ENCODE measurements at regions not wholly inside any gene's neighbourhood (a gene's known extent, or its start where the extent isn't known, plus 50 kb on each side); places are given as distances from the start of the nearest gene placed in this dataset.

GRCh38 chr12:30169839-30170591 is 386.3 kb upstream of the TMTC1 start:
- BruUV-seq (replicated peaks) = no TSS peak
- no peak overlapping the region for H2AK5ac ChIP-seq (ENCODE audit: low read depth, low read length)
- H4K20me1 ChIP-seq (ENCODE audit: insufficient read depth, low read length) = no peaks in the 10 kb centered on the region
- dilution Hi-C loops (cut with HindIII; ENCODE audit: low sequenced_read_pairs, unreplicated experiment) = no loop called here
- no peak overlapping the region for H2BK20ac ChIP-seq (ENCODE audit: low read depth, low read length)
- in situ Hi-C loops (cut with MboI; ENCODE audit: low sequenced_read_pairs) = no loop called here
- POLR2A ChIA-PET (ENCODE audit: unreplicated experiment) = no interaction called here
- H3K9me3 ChIP-seq (ENCODE audit: control insufficient read depth, insufficient read depth, low read length) = no peaks in the 10 kb centered on the region
- 21% methylated on average over 13 of the region's 58 CpGs; no CpG with 5 or more reads in 1 of the 2 experiments for WGBS, 2 experiments (ENCODE audit: extremely low coverage in 2 of 2, insufficient read length in 1 of 2)
- no peaks in the 10 kb centered on the region for H3K4me1 ChIP-seq (ENCODE audit: control insufficient read depth, insufficient read depth, low read length)
- no peak overlapping the region for H3K4ac ChIP-seq (ENCODE audit: low read depth, low read length)
- H3K4me3 ChIP-seq (ENCODE audit: insufficient read depth, low read depth, low read length) = no peak overlapping the region
- H3K27ac ChIP-seq (ENCODE audit: insufficient read depth, low read length) = no peak overlapping the region
- H3K18ac ChIP-seq (ENCODE audit: low read depth, low read length) = no peak overlapping the region
- DNase-seq = no peak
- CTCF ChIA-PET = no interaction called here
- no peak overlapping the region for H4K8ac ChIP-seq (ENCODE audit: low read depth in 2 of 2, low read length in 2 of 2)
- H3K23ac ChIP-seq (ENCODE audit: low read depth, low read length) = no peak overlapping the region
- H2BK120ac ChIP-seq (ENCODE audit: low read depth, low read length) = no peak overlapping the region
- TF ChIP-seq POLR2A (IDR thresholded peaks at IDR 0.05; ENCODE audit: low read depth, low read length) = no peak
- no peak for TF ChIP-seq RFX5 (IDR thresholded peaks at IDR 0.05; ENCODE audit: low read depth, low read length)
- TF ChIP-seq MXI1 (IDR thresholded peaks at IDR 0.05; ENCODE audit: borderline replicate concordance, low read depth, low read length) = no peak
- TF ChIP-seq MAFK (IDR thresholded peaks at IDR 0.05; ENCODE audit: low read depth, low read length) = no peak
- no peak overlapping the region for H2BK15ac ChIP-seq (ENCODE audit: low read depth, low read length)
- H2BK5ac ChIP-seq (ENCODE audit: low read depth, low read length, poor library complexity, severe bottlenecking) = no peak overlapping the region
- H3K9me1 ChIP-seq (ENCODE audit: insufficient read depth, low read length) = no peaks in the 10 kb centered on the region
- H4K91ac ChIP-seq (ENCODE audit: insufficient read depth, low read depth, low read length) = no peak overlapping the region
- no peak overlapping the region for H2AK9ac ChIP-seq (replicated peaks; ENCODE audit: low read depth, low read length, poor library complexity)
- H3K56ac ChIP-seq (ENCODE audit: extremely low read depth, insufficient read depth, low read length) = no peak overlapping the region
- intact Hi-C loops (cut with micrococcal nuclease) = no loop called here
- no peak for ATAC-seq (ENCODE audit: low read depth)
- no peaks in the 10 kb centered on the region for H3K79me1 ChIP-seq (ENCODE audit: low read depth in 1 of 2, low read length in 2 of 2)
- no peaks in the 10 kb centered on the region for H3K36me3 ChIP-seq (ENCODE audit: control insufficient read depth, insufficient read depth, low read length)
- peak overlapping the region; percentile 46 for H2AFZ ChIP-seq (replicated peaks; ENCODE audit: low read length, poor library complexity)
- H3K27me3 ChIP-seq (ENCODE audit: control insufficient read depth, insufficient read depth, low read length) = peaks cover 19% of the 10 kb centered on the region
- no peak overlapping the region for H4K5ac ChIP-seq (ENCODE audit: low read depth, low read length)
- H3K4me2 ChIP-seq (ENCODE audit: low read depth, low read length) = no peak overlapping the region
- no peak overlapping the region for H3K9ac ChIP-seq (ENCODE audit: low read depth, low read length)
- H3K14ac ChIP-seq (replicated peaks; ENCODE audit: low read depth, low read length) = no peak overlapping the region
